NCI-H1417 treated with DMSO at 0.1 percent for 48 hours (cell line): ENCODE measurements at regions not wholly inside any gene's neighbourhood (a gene's known extent, or its start where the extent isn't known, plus 50 kb on each side); places are given as distances from the start of the nearest gene placed in this dataset.
"Not testable (repeated sequence)": the region's sequence is repeated elsewhere in the genome, so short reads cannot be mapped to it uniquely, and the experiment has no call there.

Source experiments
- DNase-seq: peaks from one replicate; lab custom pipeline; 2025; lab: John Stamatoyannopoulos, UW

DNA sequence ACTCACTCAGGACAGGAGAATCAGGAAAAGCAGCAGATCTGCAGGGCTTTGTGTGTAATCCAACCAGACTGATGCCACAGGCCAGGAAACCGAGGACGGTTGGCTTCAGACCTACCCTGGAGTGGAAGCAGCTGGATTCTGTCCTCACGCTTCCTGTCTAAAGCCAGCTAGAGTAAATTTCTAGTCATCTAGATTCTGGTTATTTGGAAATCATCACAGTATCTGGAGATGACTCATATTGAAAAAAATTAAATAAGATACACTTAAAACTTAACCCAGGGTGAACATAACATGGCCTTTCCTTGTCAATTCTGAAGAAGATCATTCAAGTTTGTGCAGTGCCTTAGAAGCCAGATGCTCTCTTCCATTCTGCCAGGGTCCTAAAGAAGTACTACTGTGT lies 288.9 kb upstream of the PLGLB2 start:
- DNase-seq, result not testable (repeated sequence)

- DNase-seq, result not testable (repeated sequence)
Observed at GRCh38 chr2:87460104-87460503, 287.8 kb upstream of the PLGLB2 start.

GRCh38 chr2:87460662-87461061 lies 287.2 kb upstream of the PLGLB2 start:
- not testable (repeated sequence) for DNase-seq

DNA sequence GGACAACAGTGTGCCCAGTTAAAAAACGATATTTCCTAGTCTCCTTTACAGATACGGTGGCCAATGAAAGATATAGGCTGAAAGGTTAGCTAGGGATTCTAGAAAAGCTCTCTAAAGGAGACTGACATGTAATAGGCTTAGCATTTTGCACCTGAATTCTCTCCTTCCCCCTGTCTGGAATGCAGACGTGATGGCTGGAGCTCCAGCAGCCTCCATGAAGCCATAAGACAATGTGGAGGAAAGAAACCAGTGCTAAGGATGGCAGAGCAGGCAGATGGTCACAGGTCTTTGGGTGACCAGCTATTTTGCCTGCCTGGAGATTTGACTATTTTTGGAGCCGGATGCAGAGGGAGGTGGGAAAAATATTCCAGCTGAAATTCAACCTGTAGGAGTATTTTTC lies 286.2 kb upstream of the PLGLB2 start:
- not testable (repeated sequence) for DNase-seq

GRCh38 chr2:87464219-87464618 lies 283.7 kb upstream of the PLGLB2 start:
- DNase-seq, result not testable (repeated sequence)

GRCh38 chr2:87465730-87466129 lies 282.2 kb upstream of the PLGLB2 start:
- not testable (repeated sequence) for DNase-seq

DNA sequence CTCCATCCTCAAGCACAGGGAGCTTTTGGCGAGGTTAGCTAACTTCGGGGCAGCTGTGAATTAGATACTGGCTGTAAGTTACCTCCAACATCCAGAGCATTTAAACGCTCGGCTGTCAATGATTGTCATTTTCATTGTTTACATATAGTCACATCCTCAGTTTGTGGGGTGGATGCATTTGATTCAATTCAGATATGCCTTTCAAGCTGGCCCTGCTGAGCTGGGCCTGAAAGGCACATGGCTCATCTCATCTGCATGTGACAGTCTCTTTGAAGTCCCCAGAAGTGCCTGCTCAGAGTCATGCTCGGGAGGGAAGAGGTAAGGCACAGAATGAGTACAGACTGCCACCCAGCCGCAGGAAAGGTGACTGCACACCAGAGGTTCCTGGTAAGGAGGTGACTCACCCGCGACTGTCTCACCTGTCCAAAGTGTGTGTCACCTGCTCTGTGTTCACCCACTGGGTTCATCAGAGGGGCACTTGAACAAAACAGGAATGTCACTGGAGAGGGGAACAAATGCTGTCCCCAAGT lies 281.2 kb upstream of the PLGLB2 start:
- DNase-seq, result not testable (repeated sequence)

DNA sequence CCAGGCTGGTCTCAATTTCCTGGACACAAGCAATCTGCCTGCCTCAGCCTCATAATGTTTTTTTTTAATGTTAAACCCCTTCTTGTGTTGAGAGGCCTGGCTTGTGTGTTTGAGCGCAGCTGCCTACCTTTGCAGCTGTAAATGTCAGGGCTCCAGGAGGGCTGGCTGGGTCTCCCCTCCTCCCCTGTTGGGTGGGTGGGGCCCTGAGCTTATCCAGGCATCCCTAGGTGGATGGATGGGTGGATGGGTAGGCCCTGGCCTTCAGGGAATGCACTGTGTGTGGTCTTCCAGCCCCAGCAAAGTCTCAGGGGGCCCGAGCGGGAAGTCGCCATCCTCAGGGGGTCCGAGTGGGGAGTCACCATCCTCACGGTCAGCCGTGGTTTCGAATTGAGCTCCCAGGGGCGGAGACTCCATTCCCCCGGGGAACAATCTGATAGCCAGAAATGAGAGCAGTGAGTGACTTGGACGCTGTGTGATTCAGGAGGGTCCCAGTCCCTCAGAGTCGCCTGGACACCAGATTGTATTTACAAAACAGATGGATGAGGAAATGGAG lies 279.4 kb upstream of the PLGLB2 start:
- not testable (repeated sequence) for DNase-seq

DNA sequence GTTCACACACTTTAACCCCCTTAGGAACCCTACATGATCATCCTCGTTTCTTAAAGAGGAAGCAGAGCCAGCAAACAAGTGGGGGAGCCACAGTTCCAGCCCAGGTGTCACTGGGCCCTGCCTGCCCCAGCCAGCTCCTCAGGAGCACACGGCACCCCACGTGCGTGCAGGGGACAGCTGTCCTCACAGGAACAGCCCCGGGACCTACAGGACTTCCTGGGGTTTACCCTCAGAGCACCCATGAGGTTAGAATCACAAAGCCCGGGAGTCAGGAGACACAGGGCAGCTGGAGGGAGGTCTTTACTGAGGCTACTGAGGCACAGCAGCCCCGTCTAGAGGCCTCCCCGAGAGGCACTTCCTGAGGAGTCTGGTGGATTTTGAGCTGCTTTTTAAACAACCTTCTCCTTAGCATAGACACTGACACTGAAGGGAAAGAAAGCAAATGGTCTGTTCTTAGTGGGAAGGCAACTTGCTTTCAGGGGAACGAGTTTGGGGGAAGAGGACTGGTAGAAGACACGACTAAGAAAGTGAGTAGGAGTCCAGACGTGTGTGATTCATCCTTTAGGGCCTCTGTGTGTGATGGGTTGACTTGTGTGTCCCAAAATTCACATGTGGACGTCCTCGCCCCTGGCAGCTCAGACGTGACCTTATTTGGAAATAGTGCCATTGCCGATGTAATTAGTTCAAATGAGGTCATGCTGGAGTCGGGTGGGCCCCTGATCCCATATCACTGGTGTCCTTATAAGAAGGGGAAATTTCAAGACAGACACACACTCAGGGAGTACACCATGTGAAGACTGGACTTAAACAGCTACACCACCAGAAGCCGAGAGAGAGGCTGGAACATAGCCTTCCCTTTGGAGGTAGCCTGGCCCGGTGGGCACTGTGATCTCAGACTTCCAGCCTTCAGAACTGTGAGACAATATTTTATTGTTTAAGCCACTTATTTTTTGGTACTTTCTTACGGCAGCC lies 278.4 kb upstream of the PLGLB2 start:
- not testable (repeated sequence) for DNase-seq

DNA sequence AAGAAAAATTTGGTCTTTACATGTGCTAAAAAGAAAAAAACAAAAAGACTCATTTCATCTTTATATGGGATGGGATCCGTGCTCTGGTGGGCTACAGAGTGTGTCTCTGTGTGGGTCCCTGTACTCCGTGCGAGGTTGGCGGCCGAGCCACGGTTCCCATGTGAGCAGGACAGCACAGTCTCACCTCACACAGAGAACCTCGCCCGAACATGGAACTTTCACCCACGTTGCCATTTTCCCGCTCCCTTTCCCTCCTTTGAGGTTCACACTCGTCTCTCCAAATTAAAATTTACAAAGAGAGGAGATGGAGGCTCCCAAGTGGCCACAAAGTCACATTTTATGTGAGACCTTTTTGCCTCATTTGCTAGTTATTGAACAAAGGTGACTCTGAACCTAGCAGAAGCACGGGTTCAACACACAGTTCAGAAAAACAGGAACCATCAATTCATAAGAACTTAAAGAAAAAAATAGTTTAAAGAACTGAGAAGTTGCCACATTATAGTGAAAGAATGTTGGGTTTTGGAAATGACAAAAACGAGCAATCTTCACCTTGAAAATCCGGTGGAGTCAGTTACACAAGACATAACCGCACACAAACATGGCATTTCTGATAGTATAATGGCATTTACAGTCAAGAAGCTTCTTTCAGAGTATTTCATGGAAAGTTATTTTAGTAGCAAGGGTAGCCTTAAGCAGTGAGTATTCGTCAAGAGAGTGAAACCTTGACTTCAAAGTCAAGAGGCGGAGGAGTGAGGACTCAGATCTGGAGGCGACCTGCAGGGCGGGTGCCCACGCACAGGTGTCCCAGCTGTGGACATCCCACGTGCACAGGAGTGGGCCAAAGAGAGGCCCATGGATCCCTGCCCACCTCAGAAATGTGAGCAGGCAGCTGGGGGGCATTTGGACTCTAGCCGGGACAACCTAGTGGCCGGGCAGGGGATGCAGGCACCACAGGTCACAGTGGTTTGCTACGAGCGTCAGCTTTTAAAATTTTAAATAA lies 277.2 kb upstream of the PLGLB2 start:
- DNase-seq, result not testable (repeated sequence)

DNA sequence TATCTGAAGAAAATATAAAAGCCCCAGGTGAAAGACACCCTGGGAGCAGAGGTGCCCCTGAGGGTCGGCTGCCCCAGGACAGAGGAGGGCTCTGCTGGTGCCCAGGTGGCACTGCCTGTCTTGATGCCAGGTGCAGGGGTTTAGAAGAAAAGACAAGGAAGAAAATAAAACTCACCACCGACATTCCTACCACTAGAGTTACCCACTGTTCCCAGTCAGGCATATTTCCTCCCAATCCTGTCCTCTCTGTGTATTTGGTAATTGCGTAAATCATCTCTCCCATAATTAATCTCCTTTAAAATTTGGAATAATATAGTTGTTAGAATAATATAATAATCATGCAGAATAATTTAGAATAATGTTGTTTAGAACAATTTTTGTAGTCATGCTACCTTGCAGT lies 276.4 kb upstream of the PLGLB2 start:
- not testable (repeated sequence) for DNase-seq

DNA sequence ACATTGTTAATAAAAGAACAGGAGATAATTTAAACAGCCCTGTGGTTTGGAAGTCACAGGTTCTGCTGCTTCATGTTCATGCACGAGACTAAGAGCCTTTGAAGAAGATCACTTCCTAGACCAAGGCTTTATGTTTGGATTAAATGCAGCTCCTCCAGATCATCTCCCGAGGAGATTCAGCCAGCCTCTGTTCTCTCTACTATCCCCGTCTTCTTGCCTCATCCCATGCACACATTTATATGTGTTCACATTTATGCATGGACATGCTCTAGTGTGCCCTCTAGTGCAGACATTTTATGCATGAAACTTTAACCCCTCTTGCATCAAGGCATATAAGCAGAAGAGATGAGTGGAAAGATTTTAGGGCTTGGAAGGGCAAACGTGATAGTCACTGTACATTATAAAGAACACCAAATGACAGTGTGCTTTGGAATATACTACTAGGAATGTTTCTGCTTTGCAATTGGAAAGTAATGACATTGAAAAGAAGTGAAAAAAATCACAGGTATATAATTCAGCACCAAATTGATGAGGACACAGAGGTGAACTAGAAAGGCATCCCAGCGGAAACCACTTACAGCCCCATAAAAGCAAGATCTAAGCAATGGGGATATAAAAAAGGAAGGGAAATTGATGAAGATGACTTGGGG lies 271.5 kb upstream of the PLGLB2 start:
- not testable (repeated sequence) for DNase-seq

- not testable (repeated sequence) for DNase-seq
Observed at GRCh38 chr2:87476936-87477335, 271.0 kb upstream of the PLGLB2 start.

DNA sequence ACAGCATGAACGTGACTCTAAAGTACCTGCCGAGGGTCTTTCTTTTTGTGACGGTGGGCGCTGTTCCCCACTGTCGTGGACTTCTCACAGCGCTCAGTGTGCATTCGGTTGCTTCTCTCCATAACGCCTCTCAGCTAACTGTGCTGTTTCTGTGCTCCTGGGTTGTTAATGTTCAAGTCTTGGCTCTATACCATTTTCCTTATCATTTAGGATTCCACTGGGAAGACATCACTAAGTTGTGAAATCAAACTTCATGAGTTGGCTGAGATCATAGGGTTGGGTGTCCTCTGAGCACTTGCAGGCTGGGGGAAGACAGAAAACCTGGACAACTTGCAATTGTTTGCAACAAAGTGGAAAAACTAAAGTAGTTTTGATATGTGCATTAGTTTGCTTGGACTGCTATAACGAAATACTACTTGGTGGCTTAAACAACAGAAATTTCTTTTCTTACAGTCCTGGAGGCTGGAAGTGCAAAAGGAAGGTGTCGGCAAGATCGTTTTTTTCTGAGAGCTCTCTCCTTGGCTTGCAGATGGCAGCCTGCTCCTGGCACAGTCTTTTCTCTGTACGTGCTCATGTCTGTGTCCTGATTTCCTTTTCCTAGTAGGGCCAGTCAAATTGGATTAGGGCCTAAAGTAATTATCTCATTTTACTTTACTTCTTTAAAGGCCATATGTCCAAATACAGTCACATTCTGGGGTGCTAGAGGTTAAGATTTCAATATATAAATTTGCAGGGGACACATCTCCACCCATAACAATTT lies 270.0 kb upstream of the PLGLB2 start:
- not testable (repeated sequence) for DNase-seq

DNA sequence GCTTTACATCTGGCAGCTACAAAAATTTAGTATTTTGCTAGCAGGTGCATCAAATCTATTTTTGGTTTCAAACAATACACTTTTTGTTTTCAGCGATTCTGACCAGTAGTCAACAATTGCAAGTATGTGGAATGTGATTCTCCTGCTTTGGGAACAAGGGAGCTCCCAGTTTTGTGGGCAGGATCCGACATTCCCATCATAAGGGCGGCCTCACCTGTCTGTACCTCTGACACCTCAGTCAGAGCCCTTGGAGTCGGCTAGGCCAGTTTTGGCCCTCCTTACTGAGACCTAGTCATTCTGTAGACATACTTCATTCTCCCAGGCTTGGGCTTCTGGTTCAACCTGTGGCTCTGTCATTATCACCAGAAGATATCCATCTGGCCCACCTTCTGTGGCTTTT lies 269.0 kb upstream of the PLGLB2 start:
- not testable (repeated sequence) for DNase-seq

DNA sequence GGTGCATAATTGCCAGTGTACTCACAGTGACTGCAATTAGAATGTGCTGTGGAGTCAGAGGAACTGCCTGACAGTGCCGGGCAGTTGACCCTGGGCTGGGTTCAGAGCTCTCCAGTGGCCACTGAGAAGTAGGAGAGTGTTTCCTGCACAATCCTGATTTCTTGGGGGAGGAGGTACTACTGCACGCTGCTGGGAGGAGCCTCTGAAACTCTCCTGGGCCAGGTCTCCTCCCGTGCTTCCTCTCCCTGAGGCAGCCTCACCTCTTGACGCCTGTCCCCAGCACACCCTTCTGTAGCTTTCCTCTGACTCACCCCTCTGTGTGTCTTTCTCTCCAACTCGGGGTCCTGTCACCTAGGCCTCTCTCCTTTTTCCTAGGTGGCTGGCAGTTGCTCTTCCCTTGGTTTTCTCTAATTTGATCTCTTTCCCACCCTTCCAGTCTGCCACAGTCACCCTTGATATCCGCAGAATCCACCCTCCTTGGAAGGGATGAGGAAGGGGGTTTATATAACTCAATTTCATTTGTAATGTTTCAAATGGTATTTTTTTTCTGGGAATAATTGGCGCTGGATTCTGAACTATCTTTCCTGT lies 264.7 kb upstream of the PLGLB2 start:
- DNase-seq, result not testable (repeated sequence)

DNA sequence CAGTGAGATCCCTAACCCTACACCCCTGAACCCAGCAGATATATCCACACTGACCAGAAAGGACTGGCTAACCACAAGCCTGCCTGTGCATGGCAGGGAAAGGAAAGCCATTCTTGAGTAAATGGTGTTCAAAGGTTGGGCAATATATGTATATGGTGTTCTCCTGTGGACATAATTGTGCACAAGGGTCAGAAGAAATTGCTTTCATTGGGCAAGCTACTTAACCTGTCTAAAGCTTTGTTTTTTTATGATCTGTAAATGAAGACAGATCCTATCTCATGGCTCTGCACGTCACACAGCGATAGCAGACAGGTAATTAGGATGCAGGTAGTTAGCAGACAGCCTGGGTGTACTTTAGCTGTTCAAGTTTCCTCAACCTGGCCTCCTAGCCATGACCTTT lies 263.5 kb upstream of the PLGLB2 start:
- not testable (repeated sequence) for DNase-seq

- DNase-seq, result not testable (repeated sequence)
Observed at GRCh38 chr2:87485455-87485854, 262.4 kb upstream of the PLGLB2 start.

GRCh38 chr2:87485884-87486283 lies 262.0 kb upstream of the PLGLB2 start:
- not testable (repeated sequence) for DNase-seq

GRCh38 chr2:87486413-87486812 lies 261.5 kb upstream of the PLGLB2 start:
- not testable (repeated sequence) for DNase-seq
